ENCODE measurements at regions not wholly inside any gene's neighbourhood (a gene's known extent, or its start where the extent isn't known, plus 50 kb on each side); places are given as distances from the start of the nearest gene placed in this dataset.

DNA sequence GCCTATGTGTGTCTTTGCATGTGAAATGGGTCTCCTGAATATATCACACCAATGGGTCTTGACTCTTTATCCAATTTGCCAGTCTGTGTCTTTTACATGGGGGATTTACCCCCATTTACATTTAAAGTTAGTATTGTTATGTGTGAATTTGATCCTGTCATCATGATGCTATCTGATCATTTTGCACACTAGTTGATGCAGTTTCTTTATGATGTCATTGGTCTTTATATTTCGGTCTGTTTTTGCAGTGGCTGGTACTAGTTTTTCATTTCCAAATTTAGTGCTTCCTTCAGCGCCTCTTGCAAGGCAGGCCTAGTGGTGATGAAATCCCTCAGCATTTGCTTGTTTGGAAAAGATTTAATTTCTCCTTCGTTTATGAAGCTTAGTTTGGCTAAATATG lies 555.2 kb upstream of the BTBD3 start:
- TF ChIP-seq, protein P1, sequence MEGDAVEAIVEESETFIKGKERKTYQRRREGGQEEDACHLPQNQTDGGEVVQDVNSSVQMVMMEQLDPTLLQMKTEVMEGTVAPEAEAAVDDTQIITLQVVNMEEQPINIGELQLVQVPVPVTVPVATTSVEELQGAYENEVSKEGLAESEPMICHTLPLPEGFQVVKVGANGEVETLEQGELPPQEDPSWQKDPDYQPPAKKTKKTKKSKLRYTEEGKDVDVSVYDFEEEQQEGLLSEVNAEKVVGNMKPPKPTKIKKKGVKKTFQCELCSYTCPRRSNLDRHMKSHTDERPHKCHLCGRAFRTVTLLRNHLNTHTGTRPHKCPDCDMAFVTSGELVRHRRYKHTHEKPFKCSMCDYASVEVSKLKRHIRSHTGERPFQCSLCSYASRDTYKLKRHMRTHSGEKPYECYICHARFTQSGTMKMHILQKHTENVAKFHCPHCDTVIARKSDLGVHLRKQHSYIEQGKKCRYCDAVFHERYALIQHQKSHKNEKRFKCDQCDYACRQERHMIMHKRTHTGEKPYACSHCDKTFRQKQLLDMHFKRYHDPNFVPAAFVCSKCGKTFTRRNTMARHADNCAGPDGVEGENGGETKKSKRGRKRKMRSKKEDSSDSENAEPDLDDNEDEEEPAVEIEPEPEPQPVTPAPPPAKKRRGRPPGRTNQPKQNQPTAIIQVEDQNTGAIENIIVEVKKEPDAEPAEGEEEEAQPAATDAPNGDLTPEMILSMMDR (conservative IDR thresholded peaks at IDR 0.05; ENCODE audit: low read depth in 2 of 2), result no peak
- no peak for TF ChIP-seq POLR2AphosphoS5 (IDR thresholded peaks at IDR 0.05; ENCODE audit: low read depth)
- TF ChIP-seq JUNB (IDR thresholded peaks at IDR 0.05; ENCODE audit: unreplicated experiment), result no peak
- no peak for TF ChIP-seq EZH2phosphoT487 (IDR thresholded peaks at IDR 0.05; ENCODE audit: unreplicated experiment)
- no peak for TF ChIP-seq CREB1 (CRISPR knock-in tag; IDR thresholded peaks at IDR 0.05; ENCODE audit: low read depth)
- TF ChIP-seq EZH2 (IDR thresholded peaks at IDR 0.05; ENCODE audit: low read depth, unreplicated experiment), result no peak
- TF ChIP-seq, protein P2, sequence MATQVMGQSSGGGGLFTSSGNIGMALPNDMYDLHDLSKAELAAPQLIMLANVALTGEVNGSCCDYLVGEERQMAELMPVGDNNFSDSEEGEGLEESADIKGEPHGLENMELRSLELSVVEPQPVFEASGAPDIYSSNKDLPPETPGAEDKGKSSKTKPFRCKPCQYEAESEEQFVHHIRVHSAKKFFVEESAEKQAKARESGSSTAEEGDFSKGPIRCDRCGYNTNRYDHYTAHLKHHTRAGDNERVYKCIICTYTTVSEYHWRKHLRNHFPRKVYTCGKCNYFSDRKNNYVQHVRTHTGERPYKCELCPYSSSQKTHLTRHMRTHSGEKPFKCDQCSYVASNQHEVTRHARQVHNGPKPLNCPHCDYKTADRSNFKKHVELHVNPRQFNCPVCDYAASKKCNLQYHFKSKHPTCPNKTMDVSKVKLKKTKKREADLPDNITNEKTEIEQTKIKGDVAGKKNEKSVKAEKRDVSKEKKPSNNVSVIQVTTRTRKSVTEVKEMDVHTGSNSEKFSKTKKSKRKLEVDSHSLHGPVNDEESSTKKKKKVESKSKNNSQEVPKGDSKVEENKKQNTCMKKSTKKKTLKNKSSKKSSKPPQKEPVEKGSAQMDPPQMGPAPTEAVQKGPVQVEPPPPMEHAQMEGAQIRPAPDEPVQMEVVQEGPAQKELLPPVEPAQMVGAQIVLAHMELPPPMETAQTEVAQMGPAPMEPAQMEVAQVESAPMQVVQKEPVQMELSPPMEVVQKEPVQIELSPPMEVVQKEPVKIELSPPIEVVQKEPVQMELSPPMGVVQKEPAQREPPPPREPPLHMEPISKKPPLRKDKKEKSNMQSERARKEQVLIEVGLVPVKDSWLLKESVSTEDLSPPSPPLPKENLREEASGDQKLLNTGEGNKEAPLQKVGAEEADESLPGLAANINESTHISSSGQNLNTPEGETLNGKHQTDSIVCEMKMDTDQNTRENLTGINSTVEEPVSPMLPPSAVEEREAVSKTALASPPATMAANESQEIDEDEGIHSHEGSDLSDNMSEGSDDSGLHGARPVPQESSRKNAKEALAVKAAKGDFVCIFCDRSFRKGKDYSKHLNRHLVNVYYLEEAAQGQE (IDR thresholded peaks at IDR 0.05; ENCODE audit: unreplicated experiment), result no peak
- no peak for TF ChIP-seq ZNF114 (CRISPR knock-in tag; IDR thresholded peaks at IDR 0.05)
- TF ChIP-seq, protein P3, sequence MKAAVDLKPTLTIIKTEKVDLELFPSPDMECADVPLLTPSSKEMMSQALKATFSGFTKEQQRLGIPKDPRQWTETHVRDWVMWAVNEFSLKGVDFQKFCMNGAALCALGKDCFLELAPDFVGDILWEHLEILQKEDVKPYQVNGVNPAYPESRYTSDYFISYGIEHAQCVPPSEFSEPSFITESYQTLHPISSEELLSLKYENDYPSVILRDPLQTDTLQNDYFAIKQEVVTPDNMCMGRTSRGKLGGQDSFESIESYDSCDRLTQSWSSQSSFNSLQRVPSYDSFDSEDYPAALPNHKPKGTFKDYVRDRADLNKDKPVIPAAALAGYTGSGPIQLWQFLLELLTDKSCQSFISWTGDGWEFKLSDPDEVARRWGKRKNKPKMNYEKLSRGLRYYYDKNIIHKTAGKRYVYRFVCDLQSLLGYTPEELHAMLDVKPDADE (IDR thresholded peaks at IDR 0.05), result no peak
- TF ChIP-seq, protein P4, sequence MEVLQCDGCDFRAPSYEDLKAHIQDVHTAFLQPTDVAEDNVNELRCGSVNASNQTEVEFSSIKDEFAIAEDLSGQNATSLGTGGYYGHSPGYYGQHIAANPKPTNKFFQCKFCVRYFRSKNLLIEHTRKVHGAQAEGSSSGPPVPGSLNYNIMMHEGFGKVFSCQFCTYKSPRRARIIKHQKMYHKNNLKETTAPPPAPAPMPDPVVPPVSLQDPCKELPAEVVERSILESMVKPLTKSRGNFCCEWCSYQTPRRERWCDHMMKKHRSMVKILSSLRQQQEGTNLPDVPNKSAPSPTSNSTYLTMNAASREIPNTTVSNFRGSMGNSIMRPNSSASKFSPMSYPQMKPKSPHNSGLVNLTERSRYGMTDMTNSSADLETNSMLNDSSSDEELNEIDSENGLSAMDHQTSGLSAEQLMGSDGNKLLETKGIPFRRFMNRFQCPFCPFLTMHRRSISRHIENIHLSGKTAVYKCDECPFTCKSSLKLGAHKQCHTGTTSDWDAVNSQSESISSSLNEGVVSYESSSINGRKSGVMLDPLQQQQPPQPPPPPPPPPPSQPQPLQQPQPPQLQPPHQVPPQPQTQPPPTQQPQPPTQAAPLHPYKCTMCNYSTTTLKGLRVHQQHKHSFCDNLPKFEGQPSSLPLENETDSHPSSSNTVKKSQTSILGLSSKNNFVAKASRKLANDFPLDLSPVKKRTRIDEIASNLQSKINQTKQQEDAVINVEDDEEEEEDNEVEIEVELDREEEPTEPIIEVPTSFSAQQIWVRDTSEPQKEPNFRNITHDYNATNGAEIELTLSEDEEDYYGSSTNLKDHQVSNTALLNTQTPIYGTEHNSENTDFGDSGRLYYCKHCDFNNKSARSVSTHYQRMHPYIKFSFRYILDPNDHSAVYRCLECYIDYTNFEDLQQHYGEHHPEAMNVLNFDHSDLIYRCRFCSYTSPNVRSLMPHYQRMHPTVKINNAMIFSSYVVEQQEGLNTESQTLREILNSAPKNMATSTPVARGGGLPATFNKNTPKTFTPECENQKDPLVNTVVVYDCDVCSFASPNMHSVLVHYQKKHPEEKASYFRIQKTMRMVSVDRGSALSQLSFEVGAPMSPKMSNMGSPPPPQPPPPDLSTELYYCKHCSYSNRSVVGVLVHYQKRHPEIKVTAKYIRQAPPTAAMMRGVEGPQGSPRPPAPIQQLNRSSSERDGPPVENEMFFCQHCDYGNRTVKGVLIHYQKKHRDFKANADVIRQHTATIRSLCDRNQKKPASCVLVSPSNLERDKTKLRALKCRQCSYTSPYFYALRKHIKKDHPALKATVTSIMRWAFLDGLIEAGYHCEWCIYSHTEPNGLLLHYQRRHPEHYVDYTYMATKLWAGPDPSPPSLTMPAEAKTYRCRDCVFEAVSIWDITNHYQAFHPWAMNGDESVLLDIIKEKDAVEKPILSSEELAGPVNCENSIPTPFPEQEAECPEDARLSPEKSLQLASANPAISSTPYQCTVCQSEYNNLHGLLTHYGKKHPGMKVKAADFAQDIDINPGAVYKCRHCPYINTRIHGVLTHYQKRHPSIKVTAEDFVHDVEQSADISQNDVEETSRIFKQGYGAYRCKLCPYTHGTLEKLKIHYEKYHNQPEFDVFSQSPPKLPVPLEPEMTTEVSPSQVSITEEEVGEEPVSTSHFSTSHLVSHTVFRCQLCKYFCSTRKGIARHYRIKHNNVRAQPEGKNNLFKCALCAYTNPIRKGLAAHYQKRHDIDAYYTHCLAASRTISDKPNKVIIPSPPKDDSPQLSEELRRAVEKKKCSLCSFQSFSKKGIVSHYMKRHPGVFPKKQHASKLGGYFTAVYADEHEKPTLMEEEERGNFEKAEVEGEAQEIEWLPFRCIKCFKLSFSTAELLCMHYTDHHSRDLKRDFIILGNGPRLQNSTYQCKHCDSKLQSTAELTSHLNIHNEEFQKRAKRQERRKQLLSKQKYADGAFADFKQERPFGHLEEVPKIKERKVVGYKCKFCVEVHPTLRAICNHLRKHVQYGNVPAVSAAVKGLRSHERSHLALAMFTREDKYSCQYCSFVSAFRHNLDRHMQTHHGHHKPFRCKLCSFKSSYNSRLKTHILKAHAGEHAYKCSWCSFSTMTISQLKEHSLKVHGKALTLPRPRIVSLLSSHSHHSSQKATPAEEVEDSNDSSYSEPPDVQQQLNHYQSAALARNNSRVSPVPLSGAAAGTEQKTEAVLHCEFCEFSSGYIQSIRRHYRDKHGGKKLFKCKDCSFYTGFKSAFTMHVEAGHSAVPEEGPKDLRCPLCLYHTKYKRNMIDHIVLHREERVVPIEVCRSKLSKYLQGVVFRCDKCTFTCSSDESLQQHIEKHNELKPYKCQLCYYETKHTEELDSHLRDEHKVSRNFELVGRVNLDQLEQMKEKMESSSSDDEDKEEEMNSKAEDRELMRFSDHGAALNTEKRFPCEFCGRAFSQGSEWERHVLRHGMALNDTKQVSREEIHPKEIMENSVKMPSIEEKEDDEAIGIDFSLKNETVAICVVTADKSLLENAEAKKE (CRISPR knock-in tag; IDR thresholded peaks at IDR 0.05), result no peak

Data from GM23338 (cell line).